IMR-90 (cell line): ENCODE measurements at regions not wholly inside any gene's neighbourhood (a gene's known extent, or its start where the extent isn't known, plus 50 kb on each side); places are given as distances from the start of the nearest gene placed in this dataset.

Experiments
- ATAC-seq: fragments of 200-7000 bp; cut with Tn5 transposase; 2 replicates; pipeline ENCODE4 v1.9.1; 2020; ENCODE audit warnings: low read depth, mild to moderate bottlenecking, moderate library complexity
- BruUV-seq: library from RNA; stranded (reverse); fragments of 400-500 nt; replicated peaks from 2 replicates; lab custom pipeline; 2021; lab: Mats Ljungman, UMichigan
- CTCF ChIA-PET: fragments of 300-600 bp; formaldehyde crosslinking; extraction: SDS; loops from one replicate; lab custom pipeline; 2021; ENCODE audit warnings: antibody characterized with exemption; lab: Yijun Ruan, JAX
- POLR2A ChIA-PET: fragments of 300-600 bp; sonication (Branson Sonifier 250); formaldehyde crosslinking; loops from one replicate; lab custom pipeline; 2022; ENCODE audit warnings: antibody characterized with exemption; ENCODE audit not compliant: unreplicated experiment; lab: Charles Lee
- DNase-seq: peaks from one replicate; pipeline ENCODE4 v3.0.0; 2013
- H2AFZ ChIP-seq: replicated peaks from 2 replicates; pipeline ENCODE3; 2013; ENCODE audit warnings: low read length, mild to moderate bottlenecking; ENCODE audit not compliant: poor library complexity
- H2AK5ac ChIP-seq: 2 replicates; pipeline ENCODE4 v1.6.1; 2013; ENCODE audit warnings: low read depth, low read length, inconsistent platforms
- H2AK9ac ChIP-seq: replicated peaks from 2 replicates; pipeline ENCODE3; 2013; ENCODE audit warnings: mild to moderate bottlenecking, low read depth, low read length, moderate library complexity; ENCODE audit not compliant: poor library complexity
- H2BK120ac ChIP-seq: 2 replicates; pipeline ENCODE4 v1.6.1; 2013; ENCODE audit warnings: low read depth, low read length, inconsistent platforms
- H2BK15ac ChIP-seq: 3 replicates; pipeline ENCODE4 v1.6.1; 2013; ENCODE audit warnings: low read depth, low read length, inconsistent platforms
- H2BK20ac ChIP-seq: 2 replicates; pipeline ENCODE4 v1.6.1; 2013; ENCODE audit warnings: low read depth, mild to moderate bottlenecking, inconsistent platforms, low read length, moderate library complexity
- H2BK5ac ChIP-seq: 2 replicates; pipeline ENCODE4 v1.6.1; 2013; ENCODE audit warnings: mild to moderate bottlenecking, low read depth, low read length, inconsistent platforms; ENCODE audit not compliant: poor library complexity, severe bottlenecking
- H3K14ac ChIP-seq: replicated peaks from 2 replicates; pipeline ENCODE4 v1.6.1; 2013; ENCODE audit warnings: low read depth, low read length, inconsistent platforms
- H3K18ac ChIP-seq: 2 replicates; pipeline ENCODE4 v1.6.1; 2013; ENCODE audit warnings: low read depth, low read length, control low read depth
- H3K23ac ChIP-seq: 2 replicates; pipeline ENCODE4 v1.6.1; 2013; ENCODE audit warnings: low read depth, low read length, inconsistent platforms
- H3K27ac ChIP-seq: 2 replicates; pipeline ENCODE4 v1.5.1; 2013; ENCODE audit warnings: mild to moderate bottlenecking, control low read depth, low read length; ENCODE audit not compliant: insufficient read depth
- H3K27me3 ChIP-seq: 2 replicates; pipeline ENCODE4 v1.6.1; 2013; ENCODE audit warnings: low read length; ENCODE audit not compliant: control insufficient read depth, insufficient read depth
- H3K36me3 ChIP-seq: 2 replicates; pipeline ENCODE4 v1.6.1; 2013; ENCODE audit warnings: low read length, mixed read lengths; ENCODE audit not compliant: control insufficient read depth, insufficient read depth
- H3K4ac ChIP-seq: 2 replicates; pipeline ENCODE4 v1.6.1; 2013; ENCODE audit warnings: low read depth, low read length, inconsistent platforms
- H3K4me1 ChIP-seq: 2 replicates; pipeline ENCODE4 v1.6.1; 2013; ENCODE audit warnings: low read length, mixed read lengths; ENCODE audit not compliant: control insufficient read depth, insufficient read depth
- H3K4me2 ChIP-seq: 2 replicates; pipeline ENCODE4 v1.6.1; 2013; ENCODE audit warnings: low read depth, mild to moderate bottlenecking, control low read depth, low read length, moderate library complexity
- H3K4me3 ChIP-seq: 2 replicates; pipeline ENCODE4 v1.5.1; 2013; ENCODE audit warnings: low read depth, mild to moderate bottlenecking, control low read depth, low read length, moderate library complexity; ENCODE audit not compliant: insufficient read depth
- H3K56ac ChIP-seq: 2 replicates; pipeline ENCODE4 v1.6.1; 2013; ENCODE audit warnings: low read length, inconsistent platforms; ENCODE audit not compliant: insufficient read depth; ENCODE audit errors: extremely low read depth
- H3K79me1 ChIP-seq, 2 experiments: 2 replicates each; pipeline ENCODE4 v1.6.1; 2013; ENCODE audit warnings: low read length in 2 of 2, inconsistent platforms in 1 of 2, low read depth in 1 of 2
- H3K9ac ChIP-seq: 2 replicates; pipeline ENCODE4 v1.6.1; 2013; ENCODE audit warnings: low read depth, low read length, control low read depth
- H3K9me1 ChIP-seq: 2 replicates; pipeline ENCODE4 v1.6.1; 2013; ENCODE audit warnings: low read length, inconsistent platforms; ENCODE audit not compliant: insufficient read depth
- H3K9me3 ChIP-seq: 2 replicates; pipeline ENCODE4 v1.6.1; 2013; ENCODE audit warnings: low read length; ENCODE audit not compliant: control insufficient read depth, insufficient read depth
- H4K20me1 ChIP-seq: 2 replicates; pipeline ENCODE4 v1.6.1; 2013; ENCODE audit warnings: low read length, inconsistent platforms; ENCODE audit not compliant: insufficient read depth
- H4K5ac ChIP-seq: 2 replicates; pipeline ENCODE4 v1.6.1; 2013; ENCODE audit warnings: mild to moderate bottlenecking, low read depth, low read length, control low read depth
- H4K8ac ChIP-seq, 2 experiments: 2 replicates each; pipeline ENCODE4 v1.6.1; 2013; ENCODE audit warnings: low read depth in 2 of 2, low read length in 2 of 2, control low read depth in 1 of 2, inconsistent platforms in 1 of 2
- H4K91ac ChIP-seq: 2 replicates; pipeline ENCODE4 v1.6.1; 2013; ENCODE audit warnings: low read depth, low read length, inconsistent platforms; ENCODE audit not compliant: insufficient read depth
- CHD1 ChIP-seq: IDR thresholded peaks from 2 replicates; pipeline ENCODE4 v1.6.1; 2012; ENCODE audit warnings: low read depth, low read length, improper control_type of control experiment
- MAZ ChIP-seq: IDR thresholded peaks from 2 replicates; pipeline ENCODE4 v1.6.1; 2012; ENCODE audit warnings: low read depth, mild to moderate bottlenecking, low read length, improper control_type of control experiment, moderate library complexity, borderline replicate concordance
- WGBS, 2 experiments: methylation state at CpG; one replicate each; pipeline versions ENCODE4 v1.1.5 to v1.1.7; 2013; ENCODE audit warnings: missing lambda C conversion rate in 2 of 2; ENCODE audit not compliant: insufficient read length in 1 of 2; ENCODE audit errors: extremely low coverage in 2 of 2; 5-methylcytosine and 5-hydroxymethylcytosine counted together
- dilution Hi-C: fragments of 300-500 bp; cut with HindIII; formaldehyde crosslinking; loops from one replicate; pipeline ENCODE4 v1.14.3; 2018; ENCODE audit warnings: low sequenced_read_pairs; ENCODE audit not compliant: unreplicated experiment
- in situ Hi-C: fragments of 300-500 bp; cut with MboI; formaldehyde crosslinking; loops from 3 replicates; pipeline ENCODE4 v1.14.3; 2019; ENCODE audit warnings: low sequenced_read_pairs, inconsistent platforms, mixed read lengths
- intact Hi-C: fragments of 100-400 bp; cut with micrococcal nuclease; formaldehyde crosslinking; loops from 2 replicates; pipeline ENCODE4 v1.10.0; 2022

DNA sequence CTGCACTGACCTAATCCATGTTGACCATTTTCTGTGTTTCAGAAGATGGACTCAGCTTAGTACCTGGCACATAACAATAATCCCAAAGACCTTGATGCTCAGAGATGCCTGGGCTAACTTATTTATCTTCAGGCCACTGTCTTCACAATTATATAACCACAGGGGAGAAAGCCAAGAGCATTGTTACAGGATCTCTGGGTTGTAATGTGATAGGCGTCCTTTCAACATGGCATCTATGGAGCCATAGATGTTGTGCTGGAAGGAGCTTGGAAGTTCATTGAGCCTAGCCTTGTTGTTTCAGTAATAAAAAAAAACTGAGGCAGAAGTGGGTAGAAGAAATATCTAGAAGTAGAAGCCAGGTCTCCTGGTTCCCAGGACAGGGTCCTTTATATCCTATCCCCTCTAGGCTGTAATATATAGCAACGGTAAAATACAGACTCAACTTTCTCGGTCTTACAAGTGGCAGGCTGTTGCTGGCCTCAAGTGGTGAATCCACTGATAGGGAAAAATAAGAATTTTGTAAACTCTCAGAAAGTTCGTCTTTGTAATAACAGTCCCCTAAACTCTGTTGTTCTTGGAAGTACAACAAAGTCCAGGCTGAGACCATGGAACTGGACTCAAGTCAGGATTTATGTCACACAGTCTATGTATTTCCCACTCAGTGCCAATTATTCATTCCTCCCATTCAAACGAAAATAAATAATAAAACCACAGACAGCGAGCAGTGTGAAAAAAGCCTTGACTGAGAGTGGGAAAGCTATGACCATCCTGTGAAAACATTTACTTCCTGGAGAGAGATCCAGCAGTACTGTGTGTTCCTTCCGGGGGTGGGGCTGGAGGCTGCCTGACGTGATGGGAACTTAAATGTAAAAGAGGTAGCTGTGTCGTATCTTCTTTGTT lies 277.6 kb downstream of the REEP3 start:
- BruUV-seq: no TSS peak
- POLR2A ChIA-PET: no interaction called here
- no peak overlapping the region for H3K4me3 ChIP-seq
- no peak overlapping the region for H3K56ac ChIP-seq
- no peak overlapping the region for H2BK120ac ChIP-seq
- no peak overlapping the region for H2AK5ac ChIP-seq
- no peak overlapping the region for H3K9ac ChIP-seq
- H3K36me3 ChIP-seq: no peaks in the 10 kb centered on the region
- H2AFZ ChIP-seq: no peak overlapping the region
- no peak overlapping the region for H2BK20ac ChIP-seq
- intact Hi-C loops (no loop called here), dilution Hi-C loops (no loop called here), in situ Hi-C loops (no loop called here)
- H4K5ac ChIP-seq: no peak overlapping the region
- H2BK5ac ChIP-seq: no peak overlapping the region
- H2AK9ac ChIP-seq: no peak overlapping the region
- no peak overlapping the region for H3K14ac ChIP-seq
- no peak overlapping the region for H3K27ac ChIP-seq
- CTCF ChIA-PET: no interaction called here
- H3K27me3 ChIP-seq: peaks cover 3% of the 10 kb centered on the region; the same call in 1 of the 2 replicates
- no peaks in the 10 kb centered on the region for H3K9me1 ChIP-seq
- H3K4me2 ChIP-seq: peak overlapping the region; percentile 9; the same call in 1 of the 2 replicates
- no peak overlapping the region for H4K91ac ChIP-seq
- TF ChIP-seq CHD1 (no peak), MAZ (peak; percentile 7; the same call in 1 of the 2 replicates)
- H3K4me1 ChIP-seq: no peaks in the 10 kb centered on the region
- H2BK15ac ChIP-seq: no peak overlapping the region
- no peaks in the 10 kb centered on the region for H3K9me3 ChIP-seq
- no peak overlapping the region for H3K4ac ChIP-seq
- DNase-seq: peak; percentile 78
- H4K20me1 ChIP-seq: no peaks in the 10 kb centered on the region
- peak; percentile 91 for ATAC-seq
- WGBS, 2 experiments: 30% methylated on average over 4 of the region's 9 CpGs; no CpG with 5 or more reads in 1 of the 2 experiments
- H4K8ac ChIP-seq: peak overlapping the region in 1 of 2 experiments; percentile 49; a peak in 1 of 4 replicates
- no peaks in the 10 kb centered on the region for H3K79me1 ChIP-seq
- H3K18ac ChIP-seq: no peak overlapping the region
- H3K23ac ChIP-seq: no peak overlapping the region
